NCI-H2107 (cell line): ENCODE measurements at regions not wholly inside any gene's neighbourhood (a gene's known extent, or its start where the extent isn't known, plus 50 kb on each side); places are given as distances from the start of the nearest gene placed in this dataset.

ENCODE experiments used
- DNase-seq: peaks from one replicate; lab custom pipeline; 2025; lab: John Stamatoyannopoulos, UW

DNA sequence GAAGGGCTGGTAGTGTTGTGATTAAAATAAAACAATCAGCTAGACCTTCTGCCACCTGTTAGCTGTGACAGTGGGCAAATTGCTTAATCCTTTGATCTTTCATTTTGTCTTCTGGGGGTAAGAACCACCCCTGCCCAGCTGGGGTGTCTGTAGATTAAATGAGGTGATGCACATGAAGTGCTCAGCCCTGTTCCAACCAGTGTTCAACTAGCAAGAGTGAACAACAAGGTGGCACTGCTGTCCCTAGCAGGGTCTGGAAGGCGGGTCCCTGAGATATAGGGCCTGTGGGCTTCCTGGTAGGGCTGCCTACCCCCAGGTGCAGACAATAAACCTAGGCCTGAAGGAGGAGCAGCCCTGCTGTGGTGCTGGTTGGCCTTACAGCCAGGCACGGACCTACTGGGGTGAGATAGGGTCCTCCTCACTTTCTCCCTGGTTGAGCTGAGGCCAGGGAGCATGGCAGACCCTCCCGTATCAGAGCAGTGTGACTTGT, 60.6 kb downstream of the ARL6IP4 start:
- DNase-seq, result no peak

DNA sequence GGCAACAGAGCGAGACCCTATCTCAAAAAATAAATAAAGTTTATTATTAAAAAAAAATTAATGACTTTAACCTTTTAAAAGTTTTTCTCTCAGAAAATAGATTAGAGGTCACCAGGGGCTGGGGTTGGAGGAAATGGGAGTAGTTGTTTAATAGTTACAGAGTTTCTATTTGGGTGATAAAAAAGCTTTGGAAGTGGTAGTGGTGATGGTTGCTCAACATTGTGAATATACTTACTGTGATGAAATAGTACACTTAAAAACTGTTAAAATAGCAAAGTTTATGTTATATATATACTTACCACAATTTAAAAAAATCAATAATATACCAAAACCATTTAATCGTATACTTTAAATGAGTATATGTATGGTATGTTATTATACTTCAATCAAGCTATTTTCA, 59.6 kb downstream of the ARL6IP4 start:
- DNase-seq, result no peak

DNA sequence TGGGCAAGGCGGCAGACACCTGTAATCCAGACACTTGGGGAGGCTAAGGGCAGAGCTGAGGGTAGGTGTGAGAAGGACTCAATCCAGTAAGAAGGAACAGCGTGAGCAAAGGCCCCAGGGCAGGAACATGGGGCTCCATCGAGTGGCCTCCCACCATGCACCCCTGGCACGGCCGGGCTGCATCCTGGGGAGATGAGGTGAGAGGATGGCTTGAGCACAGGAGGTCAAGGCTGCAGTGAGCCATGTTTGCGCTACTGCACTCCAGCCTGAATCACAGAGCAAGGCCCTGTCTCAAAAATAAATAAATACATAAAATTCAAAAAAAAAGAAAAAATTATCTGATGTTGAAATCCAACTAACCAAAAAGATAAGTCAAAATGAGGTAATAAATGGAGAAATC, 58.5 kb downstream of the ARL6IP4 start:
- DNase-seq, result no peak

DNA sequence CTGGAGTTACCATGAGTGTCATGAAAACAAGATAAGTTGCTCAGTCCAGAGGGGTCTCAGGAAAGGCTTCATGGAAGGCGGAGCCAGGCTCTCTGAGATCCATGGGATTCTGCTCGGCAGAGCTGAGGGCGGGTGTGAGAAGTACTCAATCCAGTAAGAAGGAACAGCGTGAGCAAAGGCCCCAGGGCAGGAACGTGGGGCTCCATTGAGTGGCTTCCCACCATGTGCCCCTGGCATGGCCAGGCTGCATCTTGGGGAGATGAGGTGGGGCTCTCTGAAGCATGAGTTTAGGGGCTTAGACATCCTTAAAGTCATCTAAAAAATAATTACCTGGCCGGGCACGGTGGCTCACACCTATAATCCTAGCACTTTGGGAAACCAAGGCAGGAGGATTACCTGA, 58.0 kb downstream of the ARL6IP4 start:
- DNase-seq, result no peak

DNA sequence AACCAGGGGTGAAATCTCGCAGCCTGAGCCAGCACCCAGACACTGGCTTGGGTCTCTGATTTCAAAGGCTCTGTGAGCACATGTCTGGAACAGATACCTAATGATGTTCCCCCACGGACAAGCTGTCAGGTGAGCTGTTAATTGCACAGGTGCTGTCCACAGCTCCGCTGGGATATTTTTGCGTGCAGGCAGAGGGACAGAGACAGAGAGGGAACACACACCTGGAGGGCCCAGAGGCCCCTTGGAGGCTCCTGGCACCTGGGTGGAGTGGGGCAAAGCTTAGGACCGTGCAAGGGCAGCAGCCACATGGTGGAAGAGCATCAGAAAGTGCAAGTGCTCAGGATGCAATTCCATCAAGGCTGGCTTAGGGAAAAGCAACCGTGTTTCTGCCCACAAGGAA, 57.3 kb downstream of the ARL6IP4 start:
- DNase-seq, result no peak

DNA sequence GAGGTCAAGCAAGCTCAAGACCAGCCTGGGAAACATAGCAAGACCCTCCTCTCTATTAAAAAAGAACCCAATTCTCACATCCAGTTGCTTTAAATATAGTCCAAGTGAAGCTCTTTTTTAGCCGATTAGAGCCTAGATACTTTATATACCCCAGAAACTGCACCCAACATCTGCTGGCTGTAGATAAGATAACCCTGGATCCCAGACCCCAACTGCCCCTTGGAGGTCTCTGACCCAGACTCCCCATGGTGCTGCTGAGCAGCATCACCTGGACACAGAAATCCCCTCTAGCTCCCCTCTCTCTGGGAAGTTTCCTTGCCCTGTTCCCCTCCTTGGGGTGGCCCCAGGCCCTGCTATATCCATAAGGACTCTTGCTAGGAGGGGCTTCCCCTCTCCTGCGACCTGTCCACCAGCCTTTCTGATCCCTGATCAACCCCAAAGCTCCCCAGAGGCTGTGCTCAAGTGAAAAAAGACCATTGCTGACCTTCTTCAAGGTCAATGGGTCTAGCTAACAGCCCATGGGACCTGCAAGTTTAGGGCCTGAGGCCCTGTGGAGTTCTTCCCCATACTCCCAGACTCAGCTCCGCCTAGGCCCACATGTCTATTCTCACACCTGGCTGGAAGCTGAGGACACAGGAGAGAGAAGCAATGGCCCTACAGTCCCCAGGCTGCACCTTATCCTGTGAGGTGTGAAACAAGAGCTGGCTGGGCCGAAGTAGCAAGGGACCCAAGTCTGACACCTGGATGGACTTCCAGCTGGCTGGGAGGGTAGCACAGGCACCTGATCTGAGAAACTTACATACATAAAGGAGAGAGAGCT, 56.2 kb downstream of the ARL6IP4 start:
- no peak for DNase-seq

DNA sequence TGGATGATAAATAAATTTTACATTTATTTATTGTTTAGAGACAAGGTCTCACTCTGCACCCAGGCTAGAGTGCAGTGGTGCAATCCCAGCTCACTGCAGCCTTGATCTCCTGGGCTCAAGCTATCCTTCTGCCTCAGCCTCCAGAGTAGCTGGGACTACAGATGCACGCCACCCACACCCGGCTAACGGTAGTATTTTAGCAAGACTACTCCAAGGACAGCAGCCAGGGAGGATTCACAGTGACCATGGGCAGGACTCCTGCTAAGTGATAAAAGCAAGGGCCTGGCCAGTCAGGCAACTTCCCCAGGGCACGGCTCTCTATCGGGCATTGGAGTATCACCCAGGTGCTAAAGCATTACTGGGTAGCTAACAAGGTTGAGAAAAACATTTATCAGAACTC, 55.4 kb downstream of the ARL6IP4 start:
- DNase-seq, result no peak

DNA sequence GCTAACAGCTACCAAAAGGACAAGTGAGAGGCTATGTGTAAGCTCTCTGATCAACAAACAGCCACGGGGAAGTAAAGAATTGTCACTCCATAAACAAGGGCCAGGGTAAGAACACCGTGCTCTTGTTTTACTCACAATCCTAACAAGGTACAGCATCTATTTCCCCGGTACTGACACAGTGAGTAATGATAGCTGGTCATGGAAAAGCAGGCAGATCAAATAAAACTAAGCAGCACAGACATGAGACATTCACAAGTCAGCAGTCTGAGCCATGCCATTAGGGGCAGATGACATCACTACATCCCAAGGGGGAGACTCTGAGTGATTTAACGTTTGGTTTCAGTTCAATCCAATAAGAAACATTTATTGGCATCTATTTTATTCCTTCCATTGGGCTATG, 54.4 kb downstream of the ARL6IP4 start:
- no peak for DNase-seq

DNA sequence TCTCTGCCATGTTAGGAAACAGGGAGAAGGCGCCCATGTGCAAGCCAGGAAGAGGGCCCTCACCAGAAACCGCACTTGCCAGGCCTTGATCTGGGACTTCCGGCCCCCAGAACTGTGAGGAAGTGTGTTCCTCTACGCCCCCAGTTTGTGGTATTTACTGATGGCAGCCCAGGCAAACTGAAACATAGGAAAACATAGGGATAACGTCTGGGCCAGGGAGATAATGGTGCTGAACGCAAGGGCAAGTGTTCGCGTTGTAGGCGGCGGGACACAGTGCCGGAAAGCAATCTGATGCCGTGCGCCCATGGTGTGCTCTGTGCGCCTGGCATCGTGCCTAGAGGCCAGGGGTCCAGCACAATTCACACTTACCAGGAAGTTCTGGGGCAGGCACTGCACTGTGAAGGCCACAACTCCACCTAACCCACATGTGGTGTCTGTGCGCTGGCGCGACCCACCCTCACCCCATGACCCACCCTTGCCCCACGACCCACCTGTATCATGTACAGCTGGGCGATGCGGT, 53.6 kb downstream of the ARL6IP4 start:
- DNase-seq, result no peak

DNA sequence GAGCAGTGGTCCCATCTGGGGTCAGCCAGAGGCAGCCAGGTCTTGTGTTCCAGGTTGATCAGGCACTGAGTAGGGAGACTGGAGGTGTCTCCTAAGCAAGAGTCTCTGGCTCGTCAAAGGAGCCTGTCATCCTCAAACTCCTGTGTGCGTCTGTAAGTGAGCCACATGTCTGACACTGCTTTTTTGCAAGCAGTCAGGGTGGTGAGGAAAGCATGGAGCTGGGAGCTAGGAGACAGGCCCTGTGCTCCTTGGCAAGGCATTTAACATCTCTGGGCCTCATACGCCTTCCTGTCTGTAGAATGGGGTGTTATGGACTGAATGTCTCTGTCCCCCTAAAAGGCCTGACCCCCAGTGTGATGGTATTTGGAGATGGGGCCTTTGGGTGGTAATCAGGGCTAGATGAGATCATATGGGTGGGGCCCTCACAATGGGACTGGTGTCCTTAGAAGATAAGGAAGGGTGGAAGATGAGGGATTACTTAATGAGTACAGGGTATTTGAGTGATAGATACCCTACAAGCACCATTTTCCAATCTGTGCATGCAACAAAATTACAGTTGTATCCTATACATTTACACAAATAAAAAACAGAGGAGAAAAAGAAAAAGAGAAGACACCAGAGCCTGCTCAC, 53.0 kb downstream of the ARL6IP4 start:
- DNase-seq, result no peak

DNA sequence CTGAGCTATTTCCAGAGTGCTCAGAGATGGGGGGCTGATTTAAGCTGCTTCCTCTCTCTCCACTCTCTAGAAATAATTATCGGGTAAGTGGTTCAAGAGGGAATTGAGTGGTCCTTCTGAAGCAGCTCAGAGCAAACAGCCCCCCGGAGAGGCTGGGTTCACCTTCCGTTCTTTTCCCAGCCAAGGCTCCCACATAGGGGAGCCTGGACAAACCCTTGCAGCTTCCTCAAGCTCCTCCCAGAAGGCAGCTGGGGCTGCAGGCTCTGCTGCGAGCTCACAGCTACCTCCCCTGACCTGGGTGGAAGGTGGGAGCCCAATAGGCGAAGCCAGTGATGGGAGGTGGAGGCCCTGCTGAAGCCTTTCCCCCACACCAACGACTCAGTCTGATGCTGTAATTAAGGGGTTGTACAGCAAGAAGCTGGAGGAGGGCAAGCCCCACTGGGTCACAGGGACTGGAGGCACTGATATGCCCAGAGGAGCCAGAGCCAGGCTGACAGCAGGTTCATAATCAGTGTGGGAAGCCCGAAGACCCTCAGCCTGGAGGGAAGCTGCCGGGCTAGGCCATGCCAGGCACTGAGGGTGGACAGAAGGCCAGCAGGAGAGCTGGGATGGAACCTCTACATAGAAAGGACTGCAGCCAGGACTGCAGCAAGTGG, 52.4 kb downstream of the ARL6IP4 start:
- DNase-seq, result no peak
